IMR-90 (cell line): ENCODE measurements at regions not wholly inside any gene's neighbourhood (a gene's known extent, or its start where the extent isn't known, plus 50 kb on each side); places are given as distances from the start of the nearest gene placed in this dataset.
A peak's percentile ranks its signal among the peaks of the same experiment; 100 is the strongest.

Experiments
- ATAC-seq: fragments of 200-7000 bp; cut with Tn5 transposase; 2 replicates; pipeline ENCODE4 v1.9.1; 2020; ENCODE audit warnings: low read depth, mild to moderate bottlenecking, moderate library complexity
- BruUV-seq: library from RNA; stranded (reverse); fragments of 400-500 nt; replicated peaks from 2 replicates; lab custom pipeline; 2021; lab: Mats Ljungman, UMichigan
- CTCF ChIA-PET: fragments of 300-600 bp; formaldehyde crosslinking; extraction: SDS; loops from one replicate; lab custom pipeline; 2021; ENCODE audit warnings: antibody characterized with exemption; lab: Yijun Ruan, JAX
- POLR2A ChIA-PET: fragments of 300-600 bp; sonication (Branson Sonifier 250); formaldehyde crosslinking; loops from one replicate; lab custom pipeline; 2022; ENCODE audit warnings: antibody characterized with exemption; ENCODE audit not compliant: unreplicated experiment; lab: Charles Lee
- DNase-seq: peaks from one replicate; pipeline ENCODE4 v3.0.0; 2013
- H2AFZ ChIP-seq: replicated peaks from 2 replicates; pipeline ENCODE3; 2013; ENCODE audit warnings: low read length, mild to moderate bottlenecking; ENCODE audit not compliant: poor library complexity
- H2AK5ac ChIP-seq: 2 replicates; pipeline ENCODE4 v1.6.1; 2013; ENCODE audit warnings: low read depth, low read length, inconsistent platforms
- H2AK9ac ChIP-seq: replicated peaks from 2 replicates; pipeline ENCODE3; 2013; ENCODE audit warnings: mild to moderate bottlenecking, low read depth, low read length, moderate library complexity; ENCODE audit not compliant: poor library complexity
- H2BK120ac ChIP-seq: 2 replicates; pipeline ENCODE4 v1.6.1; 2013; ENCODE audit warnings: low read depth, low read length, inconsistent platforms
- H2BK15ac ChIP-seq: 3 replicates; pipeline ENCODE4 v1.6.1; 2013; ENCODE audit warnings: low read depth, low read length, inconsistent platforms
- H2BK20ac ChIP-seq: 2 replicates; pipeline ENCODE4 v1.6.1; 2013; ENCODE audit warnings: low read depth, mild to moderate bottlenecking, inconsistent platforms, low read length, moderate library complexity
- H2BK5ac ChIP-seq: 2 replicates; pipeline ENCODE4 v1.6.1; 2013; ENCODE audit warnings: mild to moderate bottlenecking, low read depth, low read length, inconsistent platforms; ENCODE audit not compliant: poor library complexity, severe bottlenecking
- H3K14ac ChIP-seq: replicated peaks from 2 replicates; pipeline ENCODE4 v1.6.1; 2013; ENCODE audit warnings: low read depth, low read length, inconsistent platforms
- H3K18ac ChIP-seq: 2 replicates; pipeline ENCODE4 v1.6.1; 2013; ENCODE audit warnings: low read depth, low read length, control low read depth
- H3K23ac ChIP-seq: 2 replicates; pipeline ENCODE4 v1.6.1; 2013; ENCODE audit warnings: low read depth, low read length, inconsistent platforms
- H3K27ac ChIP-seq: 2 replicates; pipeline ENCODE4 v1.5.1; 2013; ENCODE audit warnings: mild to moderate bottlenecking, control low read depth, low read length; ENCODE audit not compliant: insufficient read depth
- H3K27me3 ChIP-seq: 2 replicates; pipeline ENCODE4 v1.6.1; 2013; ENCODE audit warnings: low read length; ENCODE audit not compliant: control insufficient read depth, insufficient read depth
- H3K36me3 ChIP-seq: 2 replicates; pipeline ENCODE4 v1.6.1; 2013; ENCODE audit warnings: low read length, mixed read lengths; ENCODE audit not compliant: control insufficient read depth, insufficient read depth
- H3K4ac ChIP-seq: 2 replicates; pipeline ENCODE4 v1.6.1; 2013; ENCODE audit warnings: low read depth, low read length, inconsistent platforms
- H3K4me1 ChIP-seq: 2 replicates; pipeline ENCODE4 v1.6.1; 2013; ENCODE audit warnings: low read length, mixed read lengths; ENCODE audit not compliant: control insufficient read depth, insufficient read depth
- H3K4me2 ChIP-seq: 2 replicates; pipeline ENCODE4 v1.6.1; 2013; ENCODE audit warnings: low read depth, mild to moderate bottlenecking, control low read depth, low read length, moderate library complexity
- H3K4me3 ChIP-seq: 2 replicates; pipeline ENCODE4 v1.5.1; 2013; ENCODE audit warnings: low read depth, mild to moderate bottlenecking, control low read depth, low read length, moderate library complexity; ENCODE audit not compliant: insufficient read depth
- H3K56ac ChIP-seq: 2 replicates; pipeline ENCODE4 v1.6.1; 2013; ENCODE audit warnings: low read length, inconsistent platforms; ENCODE audit not compliant: insufficient read depth; ENCODE audit errors: extremely low read depth
- H3K79me1 ChIP-seq, 2 experiments: 2 replicates each; pipeline ENCODE4 v1.6.1; 2013; ENCODE audit warnings: low read length in 2 of 2, inconsistent platforms in 1 of 2, low read depth in 1 of 2
- H3K9ac ChIP-seq: 2 replicates; pipeline ENCODE4 v1.6.1; 2013; ENCODE audit warnings: low read depth, low read length, control low read depth
- H3K9me1 ChIP-seq: 2 replicates; pipeline ENCODE4 v1.6.1; 2013; ENCODE audit warnings: low read length, inconsistent platforms; ENCODE audit not compliant: insufficient read depth
- H3K9me3 ChIP-seq: 2 replicates; pipeline ENCODE4 v1.6.1; 2013; ENCODE audit warnings: low read length; ENCODE audit not compliant: control insufficient read depth, insufficient read depth
- H4K20me1 ChIP-seq: 2 replicates; pipeline ENCODE4 v1.6.1; 2013; ENCODE audit warnings: low read length, inconsistent platforms; ENCODE audit not compliant: insufficient read depth
- H4K5ac ChIP-seq: 2 replicates; pipeline ENCODE4 v1.6.1; 2013; ENCODE audit warnings: mild to moderate bottlenecking, low read depth, low read length, control low read depth
- H4K8ac ChIP-seq, 2 experiments: 2 replicates each; pipeline ENCODE4 v1.6.1; 2013; ENCODE audit warnings: low read depth in 2 of 2, low read length in 2 of 2, control low read depth in 1 of 2, inconsistent platforms in 1 of 2
- H4K91ac ChIP-seq: 2 replicates; pipeline ENCODE4 v1.6.1; 2013; ENCODE audit warnings: low read depth, low read length, inconsistent platforms; ENCODE audit not compliant: insufficient read depth
- CEBPB ChIP-seq: IDR thresholded peaks from 2 replicates; pipeline ENCODE4 v1.6.1; 2012; ENCODE audit warnings: low read depth, low read length, improper control_type of control experiment
- SMC3 ChIP-seq: fragments of 150-350 bp; IDR thresholded peaks from 2 replicates; pipeline ENCODE4 v1.6.1; 2016; ENCODE audit warnings: low read depth, mild to moderate bottlenecking, antibody characterized with exemption, low read length, moderate library complexity
- WGBS, 2 experiments: methylation state at CpG; one replicate each; pipeline versions ENCODE4 v1.1.5 to v1.1.7; 2013; ENCODE audit warnings: missing lambda C conversion rate in 2 of 2; ENCODE audit not compliant: insufficient read length in 1 of 2; ENCODE audit errors: extremely low coverage in 2 of 2; 5-methylcytosine and 5-hydroxymethylcytosine counted together
- dilution Hi-C: fragments of 300-500 bp; cut with HindIII; formaldehyde crosslinking; loops from one replicate; pipeline ENCODE4 v1.14.3; 2018; ENCODE audit warnings: low sequenced_read_pairs; ENCODE audit not compliant: unreplicated experiment
- in situ Hi-C: fragments of 300-500 bp; cut with MboI; formaldehyde crosslinking; loops from 3 replicates; pipeline ENCODE4 v1.14.3; 2019; ENCODE audit warnings: low sequenced_read_pairs, inconsistent platforms, mixed read lengths
- intact Hi-C: fragments of 100-400 bp; cut with micrococcal nuclease; formaldehyde crosslinking; loops from 2 replicates; pipeline ENCODE4 v1.10.0; 2022

DNA sequence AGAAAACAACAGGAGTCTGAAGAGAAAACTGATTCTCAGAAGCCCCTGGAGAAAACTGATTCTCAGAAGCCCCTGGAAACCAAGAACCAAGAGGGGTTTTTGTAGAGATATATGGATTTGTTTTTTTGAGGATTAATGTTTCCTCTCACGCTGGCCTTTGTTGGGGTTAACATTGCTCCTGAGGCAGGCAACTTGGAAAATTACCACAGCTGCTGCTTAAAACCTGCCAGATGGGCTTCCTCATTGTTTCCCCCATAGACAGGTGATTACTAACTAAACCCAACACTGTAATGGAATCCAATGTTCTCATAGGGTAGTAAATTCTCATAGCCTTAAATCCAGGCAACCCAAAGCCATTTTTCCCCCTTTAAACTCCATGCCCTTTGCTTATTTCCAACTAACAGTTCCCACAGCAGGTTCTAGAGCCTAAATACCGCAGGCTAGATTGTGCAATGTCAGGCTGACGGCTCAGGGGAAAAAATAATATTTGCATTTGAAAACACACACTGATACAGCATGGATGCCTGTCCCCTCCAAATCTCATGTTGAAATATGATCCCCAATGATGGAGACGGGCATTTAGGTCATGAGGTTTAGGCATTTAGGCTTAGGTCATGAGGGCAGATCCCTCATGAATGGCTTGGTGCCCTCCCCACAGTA lies 272.3 kb upstream of the PKDCC start:
- no peak overlapping the region for H3K4me3 ChIP-seq

More for the DNA sequence above, 272.3 kb upstream of the PKDCC start:
- no peaks in the 10 kb centered on the region for H3K4me1 ChIP-seq
- no peak overlapping the region for H2BK20ac ChIP-seq
- WGBS, 2 experiments, result no CpG with 5 or more reads among the region's 4 CpGs
- H3K36me3 ChIP-seq, result no peaks in the 10 kb centered on the region
- H2BK5ac ChIP-seq, result no peak overlapping the region
- no peak overlapping the region for H3K23ac ChIP-seq
- TF ChIP-seq CEBPB, result peak; percentile 44; the same call in 1 of the 2 replicates
- no peak for TF ChIP-seq SMC3
- no peaks in the 10 kb centered on the region for H3K9me1 ChIP-seq
- DNase-seq, result no peak
- ChIA-PET CTCF (no interaction called here), POLR2A (no interaction called here)
- H4K20me1 ChIP-seq, result no peaks in the 10 kb centered on the region
- H2AK5ac ChIP-seq, result no peak overlapping the region
- no peaks in the 10 kb centered on the region for H3K79me1 ChIP-seq
- H3K9ac ChIP-seq, result no peak overlapping the region
- no peak for ATAC-seq
- H3K4me2 ChIP-seq, result no peak overlapping the region
- H2AK9ac ChIP-seq, result no peak overlapping the region
- H4K8ac ChIP-seq, result no peak overlapping the region
- no peaks in the 10 kb centered on the region for H3K9me3 ChIP-seq
- intact Hi-C loops (no loop called here), in situ Hi-C loops (no loop called here), dilution Hi-C loops (no loop called here)
- H3K27me3 ChIP-seq, result peaks cover 2% of the 10 kb centered on the region; the same call in 1 of the 2 replicates
- H2BK120ac ChIP-seq, result no peak overlapping the region
- no peak overlapping the region for H4K91ac ChIP-seq
- BruUV-seq, result no TSS peak
- H3K14ac ChIP-seq, result no peak overlapping the region
- H2AFZ ChIP-seq, result no peak overlapping the region
- no peak overlapping the region for H3K56ac ChIP-seq
- H3K18ac ChIP-seq, result no peak overlapping the region
- no peak overlapping the region for H3K4ac ChIP-seq
- no peak overlapping the region for H4K5ac ChIP-seq
- no peak overlapping the region for H2BK15ac ChIP-seq
- no peak overlapping the region for H3K27ac ChIP-seq
